Activated CD8-positive, alpha-beta memory T cell treated with anti-CD3 and anti-CD28 coated beads, Interleukin-2, amount 10 ng/mL, durations not matched to agents 7 days and 5 days (primary cell): ENCODE measurements at regions not wholly inside any gene's neighbourhood (a gene's known extent, or its start where the extent isn't known, plus 50 kb on each side); places are given as distances from the start of the nearest gene placed in this dataset.

Experiments
- ATAC-seq: fragments of 150-1000 bp; cut with Tn5 transposase; one replicate; pipeline ENCODE4 v1.10.0; 2021; ENCODE audit warnings: moderate library complexity
- CTCF ChIA-PET: fragments of 350-600 bp; sonication (Branson Sonifier 250); formaldehyde crosslinking; loops from one replicate; lab custom pipeline; 2021; ENCODE audit warnings: antibody characterized with exemption; lab: Charles Lee
- DNase-seq: peaks from one replicate; pipeline ENCODE4 v3.0.0-alpha.2; 2020
- H3K27ac Mint-ChIP-seq: one replicate; pipeline ENCODE4 v1.8.0; 2021; ENCODE audit warnings: mild to moderate bottlenecking, mixed read lengths
- H3K27me3 Mint-ChIP-seq: one replicate; pipeline ENCODE4 v1.8.0; 2021; ENCODE audit warnings: mixed read lengths
- H3K36me3 Mint-ChIP-seq: one replicate; pipeline ENCODE4 v1.8.0; 2021; ENCODE audit warnings: mild to moderate bottlenecking, mixed read lengths
- H3K4me1 Mint-ChIP-seq: one replicate; pipeline ENCODE4 v1.8.0; 2021; ENCODE audit warnings: mixed read lengths
- H3K4me3 Mint-ChIP-seq: one replicate; pipeline ENCODE4 v1.8.0; 2021; ENCODE audit warnings: mild to moderate bottlenecking, moderate library complexity, mixed read lengths
- H3K9me3 Mint-ChIP-seq: one replicate; pipeline ENCODE4 v1.8.0; 2022; ENCODE audit warnings: low read depth, mixed read lengths

- Mint-ChIP-seq H3K36me3 (no peaks in the 10 kb centered on the region), H3K9me3 (peaks cover 15% of the 10 kb centered on the region), H3K27me3 (no peaks in the 10 kb centered on the region), H3K27ac (no peak overlapping the region), H3K4me1 (no peaks in the 10 kb centered on the region), H3K4me3 (no peak overlapping the region)
- CTCF ChIA-PET: no interaction called here
- DNase-seq (no peak), ATAC-seq (no peak)
Measured at GRCh38 chr1:238296371-238296770, 405.6 kb upstream of the ZP4 start.

DNA sequence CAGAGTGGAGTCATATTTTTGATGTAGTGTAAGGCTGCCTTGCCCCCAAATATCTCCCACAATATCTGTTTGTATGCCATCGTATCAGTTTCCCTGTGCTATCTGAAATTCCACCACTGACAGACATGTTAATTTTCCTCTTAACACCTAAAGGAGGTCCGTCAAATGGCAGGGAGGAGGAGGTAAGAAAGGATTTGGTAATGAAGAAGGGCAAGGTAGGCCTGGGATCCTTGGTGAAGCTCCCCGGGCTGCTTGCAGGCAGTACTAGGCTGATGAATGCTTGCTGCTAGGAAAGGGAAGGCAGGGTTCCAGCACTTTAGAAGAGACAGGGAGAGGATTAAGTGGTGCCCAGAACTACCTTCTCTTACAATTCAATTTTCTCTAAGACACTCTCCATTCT lies 402.4 kb upstream of the ZP4 start:
- Mint-ChIP-seq H3K36me3 (no peaks in the 10 kb centered on the region), H3K4me1 (no peaks in the 10 kb centered on the region), H3K4me3 (no peak overlapping the region), H3K27me3 (no peaks in the 10 kb centered on the region), H3K27ac (no peak overlapping the region), H3K9me3 (peaks cover 12% of the 10 kb centered on the region)
- CTCF ChIA-PET: no interaction called here
- ATAC-seq: no peak
- no peak for DNase-seq

GRCh38 chr1:238281418-238281817 lies 390.7 kb upstream of the ZP4 start:
- Mint-ChIP-seq H3K4me1 (no peaks in the 10 kb centered on the region), H3K4me3 (no peak overlapping the region), H3K36me3 (no peaks in the 10 kb centered on the region), H3K27ac (no peak overlapping the region), H3K27me3 (no peaks in the 10 kb centered on the region), H3K9me3 (peaks cover 14% of the 10 kb centered on the region)
- ATAC-seq (no peak), DNase-seq (no peak)
- CTCF ChIA-PET: no interaction called here

GRCh38 chr1:238279694-238280380 lies 389.1 kb upstream of the ZP4 start:
- H3K9me3 Mint-ChIP-seq: peaks cover 21% of the 10 kb centered on the region

GRCh38 chr1:238272145-238272544 lies 381.4 kb upstream of the ZP4 start:
- DNase-seq: no peak
- Mint-ChIP-seq H3K27me3 (no peaks in the 10 kb centered on the region), H3K4me3 (no peak overlapping the region), H3K27ac (no peak overlapping the region), H3K4me1 (no peaks in the 10 kb centered on the region), H3K9me3 (peaks cover 20% of the 10 kb centered on the region), H3K36me3 (no peaks in the 10 kb centered on the region)
- CTCF ChIA-PET: no interaction called here
- ATAC-seq: no peak

More at GRCh38 chr1:238279694-238280380, 389.1 kb upstream of the ZP4 start:
- no peak overlapping the region for H3K27ac Mint-ChIP-seq
- DNase-seq (no peak), ATAC-seq (no peak)
- CTCF ChIA-PET: no interaction called here
- H3K4me1 Mint-ChIP-seq: no peaks in the 10 kb centered on the region
- no peak overlapping the region for H3K4me3 Mint-ChIP-seq
- no peaks in the 10 kb centered on the region for H3K27me3 Mint-ChIP-seq
- H3K36me3 Mint-ChIP-seq: no peaks in the 10 kb centered on the region

DNA sequence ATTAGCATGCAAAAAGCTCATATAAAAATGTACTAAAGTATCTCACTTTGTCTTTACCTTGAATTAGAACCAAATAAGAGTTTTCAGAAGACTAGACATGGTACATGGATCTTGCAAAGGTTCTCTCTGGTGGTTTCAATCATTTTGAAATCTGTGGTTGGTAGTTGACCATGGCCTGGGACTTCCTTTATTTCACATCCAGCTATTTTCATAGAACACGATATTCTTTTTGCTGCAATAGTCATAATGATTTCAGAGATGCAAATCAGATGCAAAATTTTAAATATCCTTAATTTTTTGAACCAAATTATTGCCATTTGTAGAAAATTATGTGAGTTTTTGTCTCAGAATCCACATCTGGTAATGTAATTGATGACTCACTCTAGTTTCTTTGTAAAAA lies 375.1 kb upstream of the ZP4 start:
- no peaks in the 10 kb centered on the region for H3K27me3 Mint-ChIP-seq
- peaks cover 11% of the 10 kb centered on the region for H3K9me3 Mint-ChIP-seq
- CTCF ChIA-PET: no interaction called here
- H3K4me3 Mint-ChIP-seq: no peak overlapping the region
- DNase-seq (no peak), ATAC-seq (no peak)
- H3K36me3 Mint-ChIP-seq: no peaks in the 10 kb centered on the region
- H3K27ac Mint-ChIP-seq: no peak overlapping the region
- H3K4me1 Mint-ChIP-seq: no peaks in the 10 kb centered on the region

DNA sequence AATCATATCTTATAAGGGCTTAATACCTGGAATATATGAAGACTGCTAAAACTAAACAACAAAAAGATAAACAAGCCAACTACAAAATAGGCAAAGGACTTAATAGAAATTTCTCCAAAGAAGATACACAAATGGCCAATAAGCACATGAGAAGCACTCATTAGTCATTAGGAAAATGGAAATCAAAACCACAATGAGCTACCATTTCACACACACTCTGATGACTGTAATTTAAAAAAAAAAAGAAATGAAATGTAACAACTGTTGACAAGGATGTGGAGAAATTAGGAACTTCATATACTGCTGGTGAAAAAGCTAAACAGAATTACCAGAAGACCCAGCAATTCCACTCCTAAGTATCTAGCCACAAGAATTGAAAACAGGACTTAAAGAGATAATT lies 374.2 kb upstream of the ZP4 start:
- ATAC-seq (no peak), DNase-seq (no peak)
- Mint-ChIP-seq H3K27me3 (no peaks in the 10 kb centered on the region), H3K9me3 (peaks cover 8% of the 10 kb centered on the region), H3K4me1 (no peaks in the 10 kb centered on the region), H3K36me3 (no peaks in the 10 kb centered on the region), H3K4me3 (no peak overlapping the region), H3K27ac (no peak overlapping the region)
- CTCF ChIA-PET: no interaction called here

- Mint-ChIP-seq H3K4me1 (no peaks in the 10 kb centered on the region), H3K27me3 (no peaks in the 10 kb centered on the region), H3K36me3 (no peaks in the 10 kb centered on the region), H3K9me3 (peaks cover 4% of the 10 kb centered on the region), H3K27ac (no peak overlapping the region), H3K4me3 (no peak overlapping the region)
- no peak for DNase-seq
- CTCF ChIA-PET: no interaction called here
- no peak for ATAC-seq
Measured at GRCh38 chr1:238258510-238258909, 367.8 kb upstream of the ZP4 start.

GRCh38 chr1:238257018-238257621 lies 366.4 kb upstream of the ZP4 start:
- Mint-ChIP-seq H3K27me3 (no peaks in the 10 kb centered on the region), H3K4me1 (no peaks in the 10 kb centered on the region), H3K36me3 (no peaks in the 10 kb centered on the region), H3K4me3 (no peak overlapping the region), H3K9me3 (peaks cover 4% of the 10 kb centered on the region), H3K27ac (no peak overlapping the region)
- DNase-seq (no peak), ATAC-seq (no peak)
- CTCF ChIA-PET: no interaction called here

GRCh38 chr1:238254935-238255334 lies 364.2 kb upstream of the ZP4 start:
- H3K27me3 Mint-ChIP-seq: no peaks in the 10 kb centered on the region
- H3K27ac Mint-ChIP-seq: no peak overlapping the region
- no peaks in the 10 kb centered on the region for H3K4me1 Mint-ChIP-seq
- H3K4me3 Mint-ChIP-seq: no peak overlapping the region
- DNase-seq (no peak), ATAC-seq (no peak)
- no peaks in the 10 kb centered on the region for H3K36me3 Mint-ChIP-seq
- peaks cover 3% of the 10 kb centered on the region for H3K9me3 Mint-ChIP-seq
- CTCF ChIA-PET: no interaction called here

- Mint-ChIP-seq H3K9me3 (peaks cover 3% of the 10 kb centered on the region), H3K27ac (no peak overlapping the region), H3K4me1 (no peaks in the 10 kb centered on the region), H3K27me3 (no peaks in the 10 kb centered on the region), H3K4me3 (no peak overlapping the region), H3K36me3 (no peaks in the 10 kb centered on the region)
- CTCF ChIA-PET: no interaction called here
- ATAC-seq (no peak), DNase-seq (peak; percentile 43)
Measured at GRCh38 chr1:238252033-238252802, 361.5 kb upstream of the ZP4 start.

DNA sequence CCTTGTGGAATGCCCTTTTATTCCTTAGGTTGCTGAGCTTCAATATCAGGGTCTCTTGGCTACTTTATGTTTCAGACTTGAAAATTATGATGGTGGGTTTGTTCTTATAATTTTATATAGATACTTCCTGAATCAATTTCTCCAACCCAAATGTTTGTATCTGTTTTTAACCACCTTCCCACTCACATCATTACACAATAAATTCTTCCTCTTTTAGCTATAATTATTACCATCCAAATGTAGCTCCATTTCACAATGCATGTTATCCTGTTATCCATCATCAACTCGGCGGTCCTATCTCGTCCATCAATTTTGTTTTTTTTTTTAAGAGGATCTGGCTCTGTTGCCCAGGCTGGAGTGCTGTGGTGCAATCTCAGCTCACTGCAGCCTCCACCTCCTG lies 357.6 kb upstream of the ZP4 start:
- H3K9me3 Mint-ChIP-seq: peaks cover 2% of the 10 kb centered on the region
- ATAC-seq (no peak), DNase-seq (no peak)
- no peaks in the 10 kb centered on the region for H3K36me3 Mint-ChIP-seq
- H3K27ac Mint-ChIP-seq: no peak overlapping the region
- no peak overlapping the region for H3K4me3 Mint-ChIP-seq
- no peaks in the 10 kb centered on the region for H3K4me1 Mint-ChIP-seq
- no peaks in the 10 kb centered on the region for H3K27me3 Mint-ChIP-seq
- CTCF ChIA-PET: no interaction called here

- DNase-seq: no peak
- peaks cover 2% of the 10 kb centered on the region for H3K9me3 Mint-ChIP-seq
- CTCF ChIA-PET: no interaction called here
- no peaks in the 10 kb centered on the region for H3K27me3 Mint-ChIP-seq
- H3K36me3 Mint-ChIP-seq: no peaks in the 10 kb centered on the region
- no peak for ATAC-seq
- H3K27ac Mint-ChIP-seq: no peak overlapping the region
- H3K4me3 Mint-ChIP-seq: no peak overlapping the region
- no peaks in the 10 kb centered on the region for H3K4me1 Mint-ChIP-seq
Measured at GRCh38 chr1:238242181-238242580, 351.5 kb upstream of the ZP4 start.

DNA sequence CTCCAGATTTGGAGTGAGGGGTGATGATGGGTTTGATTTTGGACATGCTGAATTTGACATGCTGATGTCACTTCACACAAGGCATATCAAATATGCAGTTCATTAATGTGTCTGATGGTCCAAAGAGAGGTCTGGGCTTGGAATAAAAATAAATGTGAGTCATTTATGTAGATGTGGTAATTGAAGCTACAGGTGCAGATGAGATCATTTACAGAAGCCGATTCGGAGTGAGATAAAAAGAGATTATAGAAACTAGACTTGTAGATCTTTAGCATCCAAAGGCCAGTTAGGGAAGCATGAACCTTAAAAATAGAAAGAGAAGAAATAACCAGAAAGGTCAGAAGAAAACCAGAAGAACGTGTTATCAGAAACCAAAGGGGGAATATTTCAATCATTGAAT lies 350.9 kb upstream of the ZP4 start:
- Mint-ChIP-seq H3K9me3 (peaks cover 2% of the 10 kb centered on the region), H3K27ac (no peak overlapping the region)

More for the DNA sequence above, 350.9 kb upstream of the ZP4 start:
- Mint-ChIP-seq H3K36me3 (no peaks in the 10 kb centered on the region), H3K27me3 (no peaks in the 10 kb centered on the region), H3K4me3 (no peak overlapping the region), H3K4me1 (no peaks in the 10 kb centered on the region)
- DNase-seq (no peak), ATAC-seq (no peak)
- CTCF ChIA-PET: no interaction called here
